Brain pericyte (primary cell): ENCODE measurements at regions not wholly inside any gene's neighbourhood (a gene's known extent, or its start where the extent isn't known, plus 50 kb on each side); places are given as distances from the start of the nearest gene placed in this dataset.
"Not testable (repeated sequence)": the region's sequence is repeated elsewhere in the genome, so short reads cannot be mapped to it uniquely, and the experiment has no call there.

ENCODE experiments used
- DNase-seq: peaks from one replicate; pipeline ENCODE4 v3.0.0-alpha.2; 2012; ENCODE audit warnings: low read depth, low spot score

DNA sequence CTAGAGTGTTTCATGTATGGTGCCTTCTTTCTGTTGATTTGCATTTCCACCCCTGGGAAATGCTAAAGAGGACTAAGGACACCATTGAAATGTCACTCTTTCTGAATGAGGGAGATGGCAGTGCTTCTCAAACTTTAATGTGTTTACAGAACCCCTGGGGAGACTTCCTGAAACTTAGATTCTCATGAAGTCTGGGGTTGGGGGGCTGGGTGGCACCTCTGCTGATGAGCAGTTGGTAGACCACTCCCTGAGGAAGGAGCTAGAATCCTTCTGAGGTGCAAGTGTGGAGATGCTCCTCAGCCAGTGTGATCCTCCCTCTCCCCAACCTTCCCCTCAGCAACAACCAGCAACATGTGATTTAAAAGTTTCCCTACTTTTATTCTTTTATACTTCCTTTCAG lies 546.8 kb downstream of the LRRC70 start:
- no peak for DNase-seq

DNA sequence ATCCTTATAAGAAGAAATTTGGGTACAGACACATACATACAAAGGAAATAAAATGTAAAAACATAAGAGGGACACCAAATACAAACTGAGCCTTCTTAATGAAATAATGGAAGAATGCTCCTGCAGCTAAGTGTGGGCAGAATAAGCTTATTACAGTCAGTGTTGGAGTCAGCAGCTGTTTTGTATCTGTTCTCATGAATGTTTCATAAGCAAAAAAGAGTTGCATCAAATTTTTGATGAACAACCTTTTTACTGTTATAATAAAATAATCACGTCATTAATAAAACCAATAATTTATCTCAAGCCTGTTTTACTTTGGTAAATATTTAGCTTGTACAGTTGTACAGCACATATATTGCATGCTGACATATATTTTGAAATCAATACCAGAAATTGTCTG lies 545.6 kb downstream of the LRRC70 start:
- no peak for DNase-seq

DNA sequence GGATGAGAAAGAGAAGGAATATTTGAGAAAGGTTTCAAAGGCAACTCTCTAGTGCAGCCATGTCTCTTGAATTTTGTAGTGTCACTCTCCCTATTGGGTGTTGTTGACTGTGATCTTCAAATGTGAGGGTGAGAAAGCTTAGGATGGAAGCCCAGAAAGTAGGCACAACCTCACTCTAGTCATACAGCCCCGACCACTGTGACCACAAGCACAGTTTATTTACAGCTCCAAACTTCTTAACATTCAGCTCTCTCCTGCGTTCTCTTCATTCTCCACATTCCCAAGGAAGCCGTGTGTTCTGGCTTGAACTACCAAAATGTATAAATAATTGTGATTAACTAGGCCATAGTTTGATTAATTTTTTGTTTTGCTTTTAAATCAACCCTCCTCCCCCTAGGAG lies 542.9 kb downstream of the LRRC70 start:
- DNase-seq: no peak

DNA sequence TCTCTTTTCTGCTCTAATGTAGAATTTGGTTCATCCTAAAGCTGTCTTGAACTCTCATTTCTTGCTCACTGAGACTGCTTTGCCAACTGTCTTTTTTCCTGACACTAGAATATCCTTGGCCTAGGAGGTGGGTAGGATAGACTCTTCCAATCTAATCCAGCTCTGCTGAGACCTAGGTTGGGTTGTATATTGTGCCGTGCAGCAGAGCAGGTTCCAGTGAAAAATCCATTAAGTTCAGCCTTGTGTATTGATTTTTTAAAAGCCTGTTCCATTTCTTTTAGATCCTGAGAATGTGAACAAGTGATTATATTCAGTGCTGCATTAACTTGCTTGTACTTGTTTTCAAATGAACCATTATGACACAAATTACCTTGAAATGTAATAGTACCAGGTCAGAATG lies 539.6 kb downstream of the LRRC70 start:
- DNase-seq: no peak

DNA sequence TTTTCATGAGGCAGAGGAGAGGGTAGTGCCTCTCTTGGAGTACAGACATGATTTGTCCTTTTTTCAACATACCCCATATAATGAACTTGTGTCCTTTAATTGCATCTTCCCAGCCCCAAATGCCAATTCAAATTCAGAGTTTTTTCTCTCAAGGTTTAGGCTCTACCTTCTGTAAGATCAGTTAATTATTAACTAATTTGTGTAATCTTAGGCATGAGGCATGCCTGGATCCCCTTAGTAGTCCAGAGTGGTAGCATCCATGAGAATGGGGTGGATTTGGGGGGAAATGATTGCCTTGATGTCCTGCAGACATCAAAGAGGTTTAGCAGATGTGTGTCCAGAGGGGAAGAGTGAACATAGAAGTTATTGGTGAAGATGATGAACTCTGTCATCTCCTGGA lies 533.3 kb downstream of the LRRC70 start:
- no peak for DNase-seq

DNA sequence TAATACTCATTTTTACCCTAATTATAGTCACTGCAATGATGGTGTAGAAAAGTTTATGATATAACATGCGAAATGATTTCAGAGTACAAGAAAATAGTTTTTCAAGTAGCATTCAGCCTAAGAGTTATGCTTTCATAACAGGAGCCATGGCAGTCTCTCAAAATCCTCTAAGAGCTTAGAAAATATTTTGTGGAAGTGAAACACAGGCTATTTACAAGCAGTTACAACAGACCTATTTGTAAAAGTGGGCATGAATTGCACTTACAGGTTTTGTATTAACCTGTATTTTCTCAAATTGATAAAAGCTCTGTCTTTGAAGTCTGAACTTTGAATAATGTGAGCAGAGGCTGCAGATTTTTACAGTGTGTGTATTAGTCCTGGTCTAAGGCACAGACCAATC lies 523.3 kb downstream of the LRRC70 start:
- no peak for DNase-seq

DNA sequence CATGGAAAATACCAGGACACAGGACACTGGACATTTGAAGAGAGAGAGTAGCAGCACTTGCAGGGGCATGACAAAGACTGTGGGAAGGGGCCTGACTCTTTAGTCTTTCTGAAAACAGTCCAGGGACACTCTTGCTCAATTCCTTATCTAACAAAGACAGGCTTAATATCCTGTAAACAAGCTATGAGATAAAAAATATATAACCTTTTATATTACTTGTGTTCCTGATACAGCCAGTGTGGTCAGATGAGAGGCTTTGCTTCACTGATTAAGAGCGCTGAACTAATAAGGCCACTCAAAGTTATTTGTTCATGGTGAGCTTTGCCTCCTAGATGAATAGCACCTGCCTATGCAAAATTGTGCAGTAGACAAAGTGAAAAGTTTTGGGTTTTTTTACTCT lies 518.7 kb downstream of the LRRC70 start:
- DNase-seq: no peak

DNA sequence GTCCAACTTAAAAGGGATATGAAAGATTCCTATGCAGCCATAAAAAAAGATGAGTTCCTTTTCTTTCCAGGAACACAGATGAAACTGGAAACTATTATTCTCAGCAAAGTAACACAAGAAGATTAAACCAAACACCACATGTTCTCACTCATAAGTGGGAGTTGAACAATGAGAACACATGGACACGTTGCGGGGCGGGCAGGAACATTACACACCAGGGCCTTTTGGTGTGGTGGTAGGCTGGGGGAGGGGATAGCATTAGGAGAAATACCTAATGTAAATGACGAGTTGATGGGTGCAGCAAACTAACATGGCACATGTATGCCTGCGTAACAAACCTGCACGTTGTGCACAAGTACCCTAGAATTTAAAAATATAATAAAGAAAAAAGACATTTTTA lies 516.1 kb downstream of the LRRC70 start:
- DNase-seq: no peak

DNA sequence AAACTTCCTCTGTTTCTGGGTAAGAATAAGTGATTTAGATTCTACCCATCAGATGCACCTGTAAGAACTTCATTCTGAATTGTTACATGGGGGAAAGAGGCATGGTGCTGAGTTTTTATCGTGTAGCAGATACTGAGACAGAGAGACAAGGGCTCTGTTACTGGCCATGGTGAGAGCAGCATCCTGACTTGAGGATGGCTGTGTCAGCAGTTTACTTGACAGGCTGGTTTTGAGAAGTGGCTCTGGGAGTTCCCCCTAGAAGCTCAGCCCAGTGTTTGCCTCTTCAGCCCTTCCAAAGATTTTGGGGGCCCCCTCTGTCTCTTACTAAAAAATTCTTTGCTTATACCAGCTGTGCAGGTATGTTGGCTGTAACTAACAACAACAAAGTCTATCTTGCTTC lies 510.5 kb downstream of the LRRC70 start:
- no peak for DNase-seq

DNA sequence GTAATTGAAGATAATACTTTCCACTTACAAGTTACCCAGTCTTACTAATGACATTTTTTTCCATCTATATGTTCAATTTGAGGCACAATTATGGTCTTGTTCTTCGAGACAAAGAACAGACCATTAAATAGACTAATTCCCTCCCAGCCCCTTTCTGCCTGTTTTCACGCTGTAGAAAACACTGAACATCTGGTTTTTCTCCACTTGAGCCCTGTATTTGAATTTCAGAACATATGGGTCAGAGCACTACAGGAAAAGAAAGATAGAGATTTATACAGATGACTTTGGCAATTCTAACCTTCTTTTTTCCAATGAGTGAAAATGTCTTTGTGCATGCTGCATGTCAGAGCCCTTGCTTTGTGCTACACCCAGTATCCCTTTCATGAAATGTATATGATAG lies 506.9 kb downstream of the LRRC70 start:
- no peak for DNase-seq

DNA sequence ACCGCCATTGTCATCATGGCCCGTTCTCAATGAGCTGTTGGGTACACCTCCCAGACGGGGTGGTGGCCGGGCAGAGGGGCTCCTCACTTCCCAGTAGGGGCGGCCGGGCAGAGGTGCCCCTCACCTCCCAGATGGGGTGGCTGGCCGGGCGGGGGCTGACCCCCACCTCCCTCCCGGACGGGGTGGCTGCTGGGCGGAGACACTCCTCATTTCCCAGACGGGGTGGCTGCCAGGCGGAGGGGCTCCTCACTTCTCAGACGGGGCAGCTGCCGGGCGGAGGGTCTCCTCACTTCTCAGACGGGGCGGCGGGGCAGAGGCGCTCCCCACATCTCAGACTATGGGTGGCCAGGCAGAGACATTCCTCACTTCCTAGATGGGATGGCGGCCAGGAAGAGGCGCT lies 505.1 kb downstream of the LRRC70 start:
- not testable (repeated sequence) for DNase-seq

DNA sequence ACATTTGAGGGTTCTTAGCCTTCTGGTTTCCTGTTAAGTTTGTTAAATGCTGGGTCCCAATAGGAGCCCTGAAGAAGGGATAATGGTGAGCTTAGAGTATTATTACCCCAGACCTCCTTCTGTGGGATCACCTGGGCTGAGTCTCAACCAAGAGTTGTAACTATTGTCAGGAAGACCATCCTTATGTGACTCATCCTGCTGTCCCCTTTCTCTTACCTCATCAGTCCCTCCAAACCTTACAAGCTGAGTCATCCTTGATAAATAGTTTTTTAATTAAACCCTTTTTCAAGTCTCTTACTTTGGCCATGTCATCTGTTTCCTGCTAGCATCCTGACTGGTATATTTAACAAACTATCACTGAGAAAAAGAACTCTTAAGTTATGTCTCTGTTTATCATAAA lies 502.8 kb downstream of the LRRC70 start:
- no peak for DNase-seq

DNA sequence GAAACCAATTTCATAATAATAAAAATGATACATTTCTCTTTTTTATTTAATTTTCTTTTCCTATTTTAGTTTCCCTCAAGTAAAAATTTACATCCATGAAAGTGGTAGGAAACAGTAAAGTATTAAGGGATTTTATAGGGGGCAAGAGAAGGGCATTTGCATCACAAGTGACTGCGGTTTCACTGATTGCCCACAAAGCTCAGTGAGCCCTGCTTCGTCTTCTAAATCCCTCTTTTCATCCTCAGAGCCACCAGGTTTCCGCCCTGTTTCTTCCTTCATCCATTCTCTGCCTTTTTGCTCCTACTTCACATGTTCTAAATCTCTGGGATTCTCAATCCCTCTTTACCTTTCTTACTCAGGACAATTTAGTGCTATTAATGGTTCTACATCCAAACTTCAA lies 491.4 kb downstream of the LRRC70 start:
- DNase-seq: no peak

DNA sequence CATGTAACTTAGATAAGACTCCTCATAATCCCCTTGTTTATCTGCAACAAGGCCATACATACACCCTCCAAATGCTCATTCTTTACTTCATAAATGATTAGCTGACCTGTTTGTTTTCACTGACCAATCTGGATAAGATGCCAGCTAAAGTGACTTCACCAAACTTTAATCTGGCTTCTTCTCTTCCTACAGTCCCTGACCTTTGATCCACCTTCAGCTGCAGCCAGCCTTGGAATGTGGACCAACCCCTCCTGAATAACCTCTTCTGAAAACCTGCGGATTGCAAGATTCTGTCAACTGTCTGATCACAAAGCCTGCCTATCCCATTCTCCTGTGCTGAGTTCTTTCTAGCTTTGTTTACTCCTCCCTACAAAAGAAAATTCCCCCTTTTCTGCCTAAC lies 476.8 kb downstream of the LRRC70 start:
- no peak for DNase-seq

DNA sequence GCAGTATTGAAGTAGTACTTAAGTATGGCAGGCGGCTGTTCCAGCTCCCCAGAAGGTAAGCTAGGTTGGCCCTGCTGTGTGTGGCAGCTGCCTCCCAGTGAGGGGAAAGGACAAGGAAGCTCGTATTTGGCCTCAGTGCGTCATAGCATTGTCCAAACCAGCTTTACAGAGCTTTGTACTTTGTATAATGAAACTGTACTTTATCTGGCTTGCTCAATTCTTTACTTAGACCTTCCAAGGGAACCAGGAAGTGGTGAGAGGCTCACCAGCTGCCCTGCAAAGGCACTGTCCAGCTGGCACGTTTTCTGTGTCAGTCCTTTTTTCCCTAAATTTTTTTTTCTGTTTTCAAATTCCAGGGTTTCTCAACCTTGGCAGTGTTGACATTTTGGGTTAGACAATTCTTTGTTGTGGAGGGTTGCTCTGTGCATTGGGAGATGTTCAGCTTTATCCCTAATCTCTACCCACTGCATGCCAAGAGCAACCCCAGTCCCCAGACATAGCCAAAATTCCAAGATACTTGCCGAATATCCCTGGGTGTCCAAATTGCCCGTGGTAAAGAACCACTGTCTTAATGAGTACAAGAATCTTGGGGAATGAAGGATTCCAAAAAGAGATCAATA lies 474.5 kb downstream of the LRRC70 start:
- DNase-seq: no peak

DNA sequence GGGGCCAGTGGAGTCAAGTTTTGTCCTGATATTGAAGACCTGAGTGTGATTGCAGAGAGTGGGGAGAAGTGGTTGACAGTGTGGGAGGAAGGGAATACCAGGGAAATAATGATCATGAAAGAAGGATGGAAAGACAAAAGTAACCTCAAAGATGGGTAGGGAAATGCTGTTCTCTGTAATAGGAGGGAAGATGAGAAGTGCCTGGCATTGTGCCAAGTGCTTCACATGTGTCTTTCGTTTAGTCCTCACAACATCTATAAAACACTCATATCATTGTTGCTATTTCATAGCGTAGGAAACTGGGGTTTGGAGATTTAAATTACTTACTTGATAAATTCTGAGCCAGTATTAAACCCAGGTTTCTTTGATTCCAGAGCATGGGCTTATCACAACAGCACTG lies 472.3 kb downstream of the LRRC70 start:
- no peak for DNase-seq

DNA sequence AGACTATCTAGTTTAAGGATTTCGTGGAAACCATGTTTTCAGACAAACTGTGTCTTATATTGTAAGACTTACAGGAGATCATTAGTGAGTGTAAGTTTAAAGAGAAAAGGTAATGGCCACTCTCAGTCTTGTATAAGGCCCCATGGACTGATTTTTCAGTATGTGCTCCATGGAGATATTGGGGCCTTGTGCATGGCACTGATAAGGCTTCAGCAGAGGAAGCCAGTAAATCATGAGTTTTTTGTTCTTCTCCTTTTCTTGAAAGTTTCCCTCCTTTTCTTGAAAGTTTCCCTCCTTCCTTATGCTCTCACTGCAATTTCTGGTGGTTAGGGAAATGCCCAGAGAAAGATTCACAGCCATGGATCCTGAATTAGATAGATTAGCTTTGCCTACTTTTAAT lies 471.3 kb downstream of the LRRC70 start:
- DNase-seq: no peak

DNA sequence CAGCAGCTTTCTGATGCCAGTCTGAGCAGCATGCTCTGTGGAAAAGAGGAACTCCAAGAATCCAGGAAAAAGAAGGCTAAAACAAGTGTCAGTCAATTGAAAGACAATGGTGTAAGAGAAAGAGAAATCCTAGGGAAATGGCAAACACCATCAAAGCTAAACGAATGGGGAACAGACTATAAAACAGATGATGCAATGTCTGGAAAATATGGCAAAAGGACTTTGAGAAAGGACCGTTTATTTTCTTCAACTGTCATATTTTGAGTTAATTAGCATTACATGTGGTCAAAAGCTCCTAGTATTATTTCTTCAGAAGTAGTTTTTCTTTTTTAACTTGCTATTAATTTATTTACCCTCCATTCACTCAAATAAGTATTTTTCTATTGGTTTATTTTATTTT lies 465.2 kb downstream of the LRRC70 start:
- no peak for DNase-seq

DNA sequence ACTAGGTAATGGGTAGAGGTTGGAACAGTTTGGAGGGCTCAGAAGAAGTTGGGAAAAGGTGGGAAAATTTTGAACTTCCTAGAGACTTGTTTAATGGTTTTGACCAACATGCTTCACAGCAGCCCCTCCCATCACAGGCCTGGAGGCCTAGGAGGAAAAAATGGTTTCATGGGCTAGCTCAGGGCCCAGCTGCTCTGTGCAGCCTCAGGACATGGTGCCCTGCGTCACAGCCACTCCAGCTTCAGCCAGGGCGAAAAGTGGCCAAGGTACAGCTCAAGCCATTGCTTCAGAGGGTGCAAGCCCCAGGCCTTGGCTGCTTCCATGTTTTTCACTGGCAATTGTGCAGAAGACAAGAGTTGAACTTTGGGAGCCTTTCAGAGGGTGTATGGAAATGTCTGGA lies 453.7 kb downstream of the LRRC70 start:
- DNase-seq: no peak

DNA sequence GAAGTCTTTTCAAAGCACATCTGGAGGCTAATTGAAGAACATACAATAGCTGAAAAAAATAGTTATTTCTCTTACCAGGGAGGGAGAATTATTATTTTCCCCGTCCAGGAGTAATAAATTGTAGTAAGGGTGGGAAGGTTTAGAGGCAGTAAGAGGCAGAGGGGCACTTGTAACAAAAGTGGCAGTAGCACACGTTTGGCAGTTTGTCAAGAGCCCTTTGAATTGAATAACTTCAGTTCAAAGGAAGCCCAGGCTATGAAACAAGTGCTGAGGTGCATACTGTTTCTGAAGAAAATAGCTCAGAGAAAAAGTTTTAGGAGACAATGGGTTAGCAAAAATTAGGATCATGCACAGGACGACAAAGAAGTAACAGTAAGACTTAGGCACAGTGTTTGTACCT lies 451.3 kb downstream of the LRRC70 start:
- no peak for DNase-seq

DNA sequence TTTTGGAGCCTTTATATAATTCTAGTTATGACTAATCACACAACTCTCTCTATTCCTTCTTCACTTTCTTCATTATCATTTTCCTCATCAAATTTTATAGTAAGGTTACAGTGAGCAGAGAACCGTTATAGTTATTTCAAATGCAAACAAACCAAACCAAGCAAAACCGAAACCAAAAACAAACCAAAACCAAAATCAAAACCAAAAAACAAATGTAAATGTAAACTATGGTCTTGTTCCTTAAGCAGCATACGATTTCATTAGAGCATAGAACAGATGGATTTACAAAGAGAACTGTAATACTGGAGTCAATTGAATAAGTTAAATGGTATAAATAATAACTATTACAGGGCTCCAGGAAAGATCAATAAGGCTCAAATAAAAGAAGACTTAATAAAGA lies 447.1 kb downstream of the LRRC70 start:
- no peak for DNase-seq

DNA sequence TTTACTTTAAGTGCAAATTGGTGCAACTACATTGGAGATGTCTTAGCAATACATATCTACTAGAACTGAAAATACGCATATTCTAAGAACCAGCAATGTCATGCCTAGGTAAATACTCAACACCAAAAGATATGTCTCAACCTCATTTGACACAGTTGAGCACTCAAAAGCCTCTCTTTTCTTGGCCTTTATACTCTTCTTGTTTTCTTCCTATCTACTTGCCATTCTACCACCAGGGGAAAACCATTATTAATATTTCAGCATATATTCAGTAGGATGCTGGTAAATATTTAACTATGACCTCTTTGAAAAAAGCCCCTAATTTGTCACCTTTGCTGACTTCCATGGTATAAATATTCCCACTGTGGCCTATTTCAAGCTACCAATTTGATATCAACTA lies 443.8 kb downstream of the LRRC70 start:
- no peak for DNase-seq

DNA sequence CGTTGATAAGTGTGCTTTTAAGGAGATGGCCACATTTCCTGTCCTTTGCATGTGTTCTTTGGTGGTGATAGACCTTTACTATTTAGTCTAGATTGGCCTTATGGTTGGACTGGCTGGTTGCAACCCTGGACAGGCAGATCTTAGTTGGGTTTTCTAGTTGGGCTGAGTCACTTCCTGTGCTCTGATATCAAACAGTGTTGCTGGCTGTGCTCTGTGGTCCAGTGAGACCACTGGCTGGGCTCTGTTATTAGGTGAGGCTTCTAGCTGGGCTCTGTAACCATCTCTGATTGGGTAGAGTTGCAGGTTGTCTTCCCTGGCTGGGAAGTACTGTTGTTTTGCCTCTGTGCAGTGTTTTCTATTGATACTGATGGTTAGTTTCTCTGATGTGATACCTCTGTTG lies 432.5 kb downstream of the LRRC70 start:
- no peak for DNase-seq

DNA sequence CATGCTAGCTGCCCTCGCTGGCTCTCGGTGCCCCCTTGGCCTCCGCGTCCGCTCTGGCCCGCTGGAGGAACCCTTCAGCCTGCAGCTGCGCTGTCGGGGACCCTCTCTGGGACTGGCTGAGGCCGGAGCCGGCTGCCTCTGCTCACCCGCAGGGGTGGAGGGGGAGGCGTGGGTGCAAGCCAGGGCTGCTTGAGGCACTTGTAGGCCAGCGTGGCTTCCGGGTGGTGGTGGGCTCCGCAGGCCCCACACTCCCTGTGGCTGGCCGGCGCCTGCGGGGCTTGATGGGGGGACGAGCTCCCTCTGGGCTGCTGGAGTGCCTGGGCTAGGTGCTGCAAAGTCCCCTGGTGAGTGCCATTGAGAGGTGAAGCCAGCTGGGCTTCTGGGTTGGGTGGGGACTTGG lies 429.6 kb downstream of the LRRC70 start:
- DNase-seq: no peak

DNA sequence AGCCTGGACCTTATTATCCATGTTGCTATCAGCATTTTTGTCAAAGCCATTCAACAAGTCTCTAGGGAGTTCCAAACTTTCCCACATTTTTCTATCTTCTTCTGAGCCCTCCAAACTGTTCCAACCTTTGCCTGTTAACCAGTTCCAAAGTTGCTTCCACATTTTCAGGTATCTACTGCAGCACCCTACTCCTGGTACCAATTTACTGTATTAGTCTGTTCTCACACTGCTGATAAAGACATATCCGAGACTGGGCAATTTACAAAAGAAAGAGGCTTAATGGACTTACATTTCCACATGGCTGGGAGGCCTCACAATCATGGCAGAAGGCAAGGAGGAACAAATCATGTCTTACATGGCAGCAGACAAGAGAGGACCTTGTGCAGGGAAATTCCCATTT lies 416.2 kb downstream of the LRRC70 start:
- not testable (repeated sequence) for DNase-seq
